ENCODE measurements at regions not wholly inside any gene's neighbourhood (a gene's known extent, or its start where the extent isn't known, plus 50 kb on each side); places are given as distances from the start of the nearest gene placed in this dataset.

DNA sequence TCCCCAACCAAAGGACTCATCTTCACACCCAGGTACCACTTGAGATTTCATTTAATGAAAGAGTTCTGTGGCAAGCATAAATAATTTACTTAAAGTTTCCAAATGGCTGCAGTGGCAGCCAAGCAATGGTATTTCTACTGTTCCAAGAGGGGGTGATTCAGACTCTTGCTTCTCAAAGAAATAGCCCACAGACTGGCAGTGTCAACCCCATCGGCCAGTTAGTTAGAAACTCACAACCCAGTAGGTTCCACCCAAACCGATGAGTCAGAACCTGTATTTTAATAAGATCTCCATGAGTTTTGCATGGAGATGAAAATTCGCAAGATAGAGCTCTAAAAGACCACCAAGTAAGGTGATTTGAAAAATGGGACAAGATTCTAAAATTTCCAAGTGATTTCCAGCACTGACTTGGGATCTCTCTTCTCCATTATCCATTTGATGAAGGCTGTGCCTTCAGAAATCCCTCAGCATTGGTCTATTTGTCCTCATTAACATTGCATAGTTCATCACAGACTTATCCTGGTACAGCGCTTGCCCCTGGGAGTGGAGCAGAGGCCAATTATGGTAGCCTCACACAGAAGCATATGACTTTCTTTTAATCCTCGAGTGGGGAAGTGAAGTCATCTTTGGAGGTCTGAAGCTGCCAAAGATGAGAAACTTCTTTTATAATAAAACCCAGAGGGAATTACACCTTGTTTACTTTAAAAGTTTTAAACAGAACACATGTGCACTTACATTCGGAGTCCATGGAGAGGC, 361.4 kb upstream of the ID2 start:
- Mint-ChIP-seq H3K36me3 (ENCODE audit: low read depth) (no peaks in the 10 kb centered on the region), H3K27me3 (peaks cover 8% of the 10 kb centered on the region), H3K9me3 (no peaks in the 10 kb centered on the region), H3K4me1 (ENCODE audit: low read depth) (peaks cover 22% of the 10 kb centered on the region), H3K4me3 (no peak overlapping the region), H3K27ac (no peak overlapping the region)
- ATAC-seq (no peak), DNase-seq (no peak)
- CTCF ChIA-PET: no interaction called here
- TF ChIP-seq, protein P1, sequence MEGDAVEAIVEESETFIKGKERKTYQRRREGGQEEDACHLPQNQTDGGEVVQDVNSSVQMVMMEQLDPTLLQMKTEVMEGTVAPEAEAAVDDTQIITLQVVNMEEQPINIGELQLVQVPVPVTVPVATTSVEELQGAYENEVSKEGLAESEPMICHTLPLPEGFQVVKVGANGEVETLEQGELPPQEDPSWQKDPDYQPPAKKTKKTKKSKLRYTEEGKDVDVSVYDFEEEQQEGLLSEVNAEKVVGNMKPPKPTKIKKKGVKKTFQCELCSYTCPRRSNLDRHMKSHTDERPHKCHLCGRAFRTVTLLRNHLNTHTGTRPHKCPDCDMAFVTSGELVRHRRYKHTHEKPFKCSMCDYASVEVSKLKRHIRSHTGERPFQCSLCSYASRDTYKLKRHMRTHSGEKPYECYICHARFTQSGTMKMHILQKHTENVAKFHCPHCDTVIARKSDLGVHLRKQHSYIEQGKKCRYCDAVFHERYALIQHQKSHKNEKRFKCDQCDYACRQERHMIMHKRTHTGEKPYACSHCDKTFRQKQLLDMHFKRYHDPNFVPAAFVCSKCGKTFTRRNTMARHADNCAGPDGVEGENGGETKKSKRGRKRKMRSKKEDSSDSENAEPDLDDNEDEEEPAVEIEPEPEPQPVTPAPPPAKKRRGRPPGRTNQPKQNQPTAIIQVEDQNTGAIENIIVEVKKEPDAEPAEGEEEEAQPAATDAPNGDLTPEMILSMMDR (IDR thresholded peaks at IDR 0.05): no peak
- POLR2A ChIA-PET: no interaction called here
- intact Hi-C loops (cut with micrococcal nuclease): no loop called here

DNA sequence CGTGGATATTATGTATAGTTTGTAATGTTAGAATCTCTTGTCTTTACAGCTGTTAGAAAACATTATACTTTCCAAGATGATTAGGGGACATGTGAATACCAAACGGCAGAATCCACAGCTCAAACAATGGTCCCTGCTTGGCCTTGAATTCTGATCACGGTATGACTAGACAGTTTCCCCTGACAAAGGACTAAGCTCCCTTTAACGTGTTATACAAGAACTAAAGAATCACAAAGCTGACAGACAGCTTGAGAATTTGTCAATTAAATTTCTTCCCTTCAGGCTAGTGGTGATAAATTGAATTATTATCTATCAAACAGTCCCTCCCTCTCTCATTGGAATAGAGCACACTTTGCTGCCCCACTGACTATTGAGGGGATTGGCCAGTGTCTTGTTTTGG, 359.2 kb upstream of the ID2 start:
- intact Hi-C loops (cut with micrococcal nuclease): no loop called here
- CTCF ChIA-PET: interaction anchor here (1.1 kb wide), 1 partner anchor 19 kb away, joined by 3 read pairs; no protein-coding TSS in a partner anchor

DNA sequence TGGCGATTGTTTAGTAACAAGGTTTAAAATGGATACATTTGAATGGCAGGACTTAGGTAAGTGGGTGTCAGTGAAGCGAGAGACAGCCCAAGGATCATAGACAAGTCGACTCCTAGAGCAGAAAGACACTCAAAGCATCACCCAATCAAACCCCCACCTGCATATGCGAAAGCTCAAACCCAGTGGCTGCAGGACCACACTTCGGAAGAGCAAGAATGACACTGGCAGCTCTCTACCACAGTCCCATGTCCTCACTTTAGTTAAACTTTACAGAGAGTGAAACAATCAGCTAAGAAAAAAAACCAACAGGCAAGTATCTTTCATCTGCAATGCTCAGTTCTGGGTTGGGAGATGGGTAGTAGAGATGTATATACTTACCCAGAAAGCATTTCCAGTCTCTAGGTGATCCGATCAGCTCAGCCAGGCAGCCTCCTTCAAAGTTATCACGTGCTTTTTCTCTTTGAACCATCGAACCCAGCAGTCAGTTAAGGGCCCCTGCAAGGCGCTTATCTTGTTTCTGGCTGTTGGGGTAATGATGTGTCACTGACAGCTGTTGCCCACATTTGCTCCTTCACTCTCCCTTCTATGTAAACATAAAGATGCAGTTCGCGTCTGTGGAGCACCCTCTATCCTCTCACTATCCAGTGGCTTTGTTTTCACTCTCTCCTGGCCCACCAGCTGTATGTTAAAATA, 357.5 kb upstream of the ID2 start:
- DNase-seq (no peak), ATAC-seq (peak; percentile 58)
- no peaks in the 10 kb centered on the region for H3K36me3 Mint-ChIP-seq (ENCODE audit: low read depth)
- no peak overlapping the region for H3K27ac Mint-ChIP-seq
- TF ChIP-seq, protein P1 (IDR thresholded peaks at IDR 0.05): no peak
- intact Hi-C loops (cut with micrococcal nuclease): no loop called here
- no peak overlapping the region for H3K4me3 Mint-ChIP-seq
- ChIA-PET POLR2A (interaction anchor here (0.6 to 0.8 kb wide), 2 partner anchors 8 to 1205 kb away, joined by 3 read pairs; no protein-coding TSS in a partner anchor), CTCF (interaction anchor here (0.9 kb wide), 1 partner anchor 358 kb away, joined by 3 read pairs; the partner anchor contains the start of gene ID2)
- H3K9me3 Mint-ChIP-seq: no peaks in the 10 kb centered on the region
- peaks cover 17% of the 10 kb centered on the region for H3K4me1 Mint-ChIP-seq (ENCODE audit: low read depth)
- peaks cover 4% of the 10 kb centered on the region for H3K27me3 Mint-ChIP-seq

More for the DNA sequence above, 359.2 kb upstream of the ID2 start:
- Mint-ChIP-seq H3K36me3 (ENCODE audit: low read depth) (no peaks in the 10 kb centered on the region), H3K9me3 (no peaks in the 10 kb centered on the region), H3K27me3 (peaks cover 4% of the 10 kb centered on the region), H3K4me3 (no peak overlapping the region), H3K27ac (no peak overlapping the region), H3K4me1 (ENCODE audit: low read depth) (peaks cover 23% of the 10 kb centered on the region)
- TF ChIP-seq, protein P1 (IDR thresholded peaks at IDR 0.05): no peak
- POLR2A ChIA-PET: no interaction called here
- DNase-seq (no peak), ATAC-seq (no peak)

DNA sequence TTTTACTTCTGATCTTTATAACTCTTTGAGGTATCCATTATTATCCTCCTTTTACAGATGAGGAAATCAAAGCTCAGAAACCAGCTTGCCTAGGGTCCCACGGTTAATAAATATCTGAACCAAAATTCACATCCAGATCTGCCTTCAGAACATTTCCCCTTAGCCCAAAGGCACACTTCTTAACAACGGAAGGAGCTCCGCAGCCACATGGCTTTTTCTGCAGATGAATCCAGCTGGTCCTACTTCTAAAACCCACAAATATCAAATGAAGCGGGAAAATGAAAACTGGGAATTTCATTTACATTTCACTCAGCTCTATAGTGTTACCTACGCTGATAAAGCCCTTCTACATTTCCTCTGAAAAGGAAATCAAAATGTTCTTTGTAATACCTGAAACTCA, 357.0 kb upstream of the ID2 start:
- H3K4me1 Mint-ChIP-seq (ENCODE audit: low read depth): peaks cover 20% of the 10 kb centered on the region
- TF ChIP-seq, protein P1 (IDR thresholded peaks at IDR 0.05): no peak
- ATAC-seq: no peak
- DNase-seq: no peak
- CTCF ChIA-PET: no interaction called here
- intact Hi-C loops (cut with micrococcal nuclease): no loop called here
- H3K4me3 Mint-ChIP-seq: no peak overlapping the region
- POLR2A ChIA-PET: interaction anchor here (0.8 kb wide), 1 partner anchor 9 kb away, joined by 3 read pairs; no protein-coding TSS in a partner anchor
- no peaks in the 10 kb centered on the region for H3K36me3 Mint-ChIP-seq (ENCODE audit: low read depth)
- peaks cover 4% of the 10 kb centered on the region for H3K27me3 Mint-ChIP-seq
- H3K9me3 Mint-ChIP-seq: no peaks in the 10 kb centered on the region
- H3K27ac Mint-ChIP-seq: no peak overlapping the region
